RWPE1 (cell line): ENCODE measurements at regions not wholly inside any gene's neighbourhood (a gene's known extent, or its start where the extent isn't known, plus 50 kb on each side); places are given as distances from the start of the nearest gene placed in this dataset.

Experiments used
- CTCF ChIA-PET: fragments of 350-600 bp; sonication (Branson Sonifier 250); formaldehyde crosslinking; extraction: SDS; loops from one replicate; lab custom pipeline; 2021; lab: Yijun Ruan, JAX
- POLR2A ChIA-PET: fragments of 400-600 bp; formaldehyde crosslinking; extraction: SDS; loops from one replicate; lab custom pipeline; 2020; ENCODE audit warnings: antibody characterized with exemption; ENCODE audit not compliant: low non-redundant PET; lab: Yijun Ruan, JAX
- DNase-seq: peaks from one replicate; pipeline ENCODE4 v3.0.0; 2012; ENCODE audit warnings: low spot score
- H3K27ac ChIP-seq: fragments of 450-650 bp; 2 replicates; pipeline ENCODE4 v1.5.1; 2017
- CTCF ChIP-seq: fragments of 450-650 bp; conservative IDR thresholded peaks from 2 replicates; pipeline ENCODE4 v1.5.1; 2017; ENCODE audit warnings: low read depth, mild to moderate bottlenecking

- H3K27ac ChIP-seq: no peak overlapping the region
- peak; percentile 7 for DNase-seq
- no peak for TF ChIP-seq CTCF
- ChIA-PET POLR2A (no interaction called here), CTCF (no interaction called here)
These were observed 121.3 kb upstream of the OSMR start for GRCh38 chr5:38724301-38725030.

- ChIA-PET CTCF (no interaction called here), POLR2A (no interaction called here)
- no peak overlapping the region for H3K27ac ChIP-seq
- no peak for TF ChIP-seq CTCF
- no peak for DNase-seq
These were observed 120.4 kb upstream of the OSMR start for GRCh38 chr5:38725371-38725865.

GRCh38 chr5:38726279-38726678, 119.5 kb upstream of the OSMR start:
- ChIA-PET CTCF (no interaction called here), POLR2A (no interaction called here)
- TF ChIP-seq CTCF: no peak
- no peak overlapping the region for H3K27ac ChIP-seq
- no peak for DNase-seq

DNA sequence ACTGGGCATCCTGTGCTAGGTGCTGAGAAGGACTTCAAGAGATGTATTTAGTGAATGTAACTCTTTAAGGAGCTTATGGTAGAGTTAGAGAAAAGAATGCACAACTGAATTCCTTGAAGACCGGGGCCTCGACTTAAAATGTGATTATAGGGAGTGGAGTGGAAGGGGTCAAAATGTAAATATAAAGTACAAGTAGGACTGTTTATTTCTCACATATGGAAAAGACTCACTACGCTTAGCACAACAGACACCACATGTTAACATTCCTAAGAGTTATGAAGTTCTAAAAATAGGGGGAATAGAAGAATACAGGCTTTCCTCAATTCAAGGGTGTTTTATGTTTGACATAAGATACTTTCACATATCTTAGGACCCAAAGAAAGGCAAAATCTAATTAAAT, 117.8 kb upstream of the OSMR start:
- DNase-seq: no peak
- no peak overlapping the region for H3K27ac ChIP-seq
- no peak for TF ChIP-seq CTCF
- CTCF ChIA-PET: no interaction called here
- POLR2A ChIA-PET: no interaction called here

- ChIA-PET POLR2A (no interaction called here), CTCF (no interaction called here)
- no peak for DNase-seq
- no peak for TF ChIP-seq CTCF
- H3K27ac ChIP-seq: no peak overlapping the region
These were observed 114.4 kb upstream of the OSMR start for GRCh38 chr5:38731461-38731860.

- CTCF ChIA-PET: no interaction called here
- no peak for DNase-seq
- POLR2A ChIA-PET: no interaction called here
- no peak overlapping the region for H3K27ac ChIP-seq
- TF ChIP-seq CTCF: no peak
These were observed 111.5 kb upstream of the OSMR start for GRCh38 chr5:38734353-38734752.
